CD14-positive monocyte (primary cell): ENCODE measurements at regions not wholly inside any gene's neighbourhood (a gene's known extent, or its start where the extent isn't known, plus 50 kb on each side); places are given as distances from the start of the nearest gene placed in this dataset.

Source experiments
- DNase-seq, 3 donors: peaks; one replicate each; pipeline ENCODE4 v3.0.0-alpha.2; 2011 to 2022
- H2AFZ ChIP-seq: 2 replicates; pipeline ENCODE4 v1.6.0; 2012; ENCODE audit warnings: mild to moderate bottlenecking, low read depth, low read length, inconsistent platforms; ENCODE audit not compliant: insufficient read depth, poor library complexity, severe bottlenecking
- H3K27ac ChIP-seq, 2 donors: 1 replicate in 1 of 2; 2 replicates in 1 of 2; pipeline ENCODE4 v1.5.1; 2012 to 2013; ENCODE audit warnings: low read length in 2 of 2, control low read depth in 1 of 2, inconsistent platforms in 1 of 2, low read depth in 1 of 2, mild to moderate bottlenecking in 1 of 2
- H3K27me3 ChIP-seq, 2 donors: one replicate each; pipeline versions ENCODE4 v1.6.0 to v1.6.1; 2011 to 2013; ENCODE audit warnings: low read length in 2 of 2; ENCODE audit not compliant: control insufficient read depth in 2 of 2, insufficient read depth in 2 of 2
- H3K36me3 ChIP-seq, 2 donors: replicated peaks in 1 of 2; 1 replicate in 1 of 2; 2 replicates in 1 of 2; pipeline versions ENCODE4 v1.5.1 to v1.6.1; 2012 to 2013; ENCODE audit warnings: low read length in 2 of 2, control low read depth in 1 of 2, inconsistent platforms in 1 of 2, mild to moderate bottlenecking in 1 of 2; ENCODE audit not compliant: insufficient read depth in 2 of 2, control insufficient read depth in 1 of 2
- H3K4me1 ChIP-seq, 2 donors: 1 replicate in 1 of 2; 2 replicates in 1 of 2; pipeline versions ENCODE4 v1.5.1 to v1.6.1; 2012 to 2013; ENCODE audit warnings: low read length in 2 of 2, control low read depth in 1 of 2, inconsistent platforms in 1 of 2, mild to moderate bottlenecking in 1 of 2, moderate library complexity in 1 of 2; ENCODE audit not compliant: insufficient read depth in 2 of 2, control insufficient read depth in 1 of 2
- H3K4me2 ChIP-seq: replicated peaks from 2 replicates; pipeline ENCODE3; 2012; ENCODE audit warnings: low read length, moderate library complexity, mild to moderate bottlenecking; ENCODE audit not compliant: poor library complexity, severe bottlenecking; ENCODE audit errors: extremely low read depth
- H3K4me3 ChIP-seq, 3 experiments: fragments of 200-600 bp in 1 of 3; sonication (generic) in 1 of 3; replicated peaks in 1 of 3; 1 replicate in 2 of 3; 2 replicates in 1 of 3; pipeline ENCODE4 v1.5.1; 2011 to 2013; ENCODE audit warnings: low read length in 3 of 3, mild to moderate bottlenecking in 3 of 3, control low read depth in 2 of 3, low read depth in 2 of 3, inconsistent platforms in 1 of 3, moderate library complexity in 1 of 3
- H3K79me2 ChIP-seq: 2 replicates; pipeline ENCODE4 v1.6.0; 2012; ENCODE audit warnings: mild to moderate bottlenecking, control low read depth, inconsistent platforms, low read length, moderate library complexity; ENCODE audit not compliant: insufficient read depth
- H3K9ac ChIP-seq: 2 replicates; pipeline ENCODE4 v1.6.0; 2017; ENCODE audit warnings: low read length, mild to moderate bottlenecking; ENCODE audit not compliant: insufficient read depth, poor library complexity, severe bottlenecking
- H3K9me3 ChIP-seq, 2 donors: replicated peaks in 1 of 2; 1 replicate in 1 of 2; 2 replicates in 1 of 2; pipeline versions ENCODE4 v1.5.1 to v1.6.1; 2012 to 2013; ENCODE audit warnings: low read length in 2 of 2, control low read depth in 1 of 2; ENCODE audit not compliant: control insufficient read depth in 1 of 2, insufficient read depth in 1 of 2
- H4K20me1 ChIP-seq: 2 replicates; pipeline ENCODE4 v1.6.0; 2012; ENCODE audit warnings: mild to moderate bottlenecking, low read length, control low read depth, moderate library complexity; ENCODE audit not compliant: insufficient read depth
- H3K27ac Mint-ChIP-seq, 7 donors: one replicate each; pipeline ENCODE4 v1.8.0; 2020; ENCODE audit warnings: mild to moderate bottlenecking in 7 of 7, mixed read lengths in 7 of 7, moderate library complexity in 6 of 7, inconsistent platforms in 2 of 7
- H3K27me3 Mint-ChIP-seq, 3 donors: one replicate each; pipeline ENCODE4 v1.8.0; 2021 to 2022; ENCODE audit warnings: low read depth in 3 of 3, mild to moderate bottlenecking in 3 of 3, mixed read lengths in 3 of 3, moderate library complexity in 3 of 3, inconsistent platforms in 1 of 3
- H3K36me3 Mint-ChIP-seq, 2 donors: one replicate each; pipeline ENCODE4 v1.8.0; 2020; ENCODE audit warnings: mixed read lengths in 2 of 2, inconsistent platforms in 1 of 2, mild to moderate bottlenecking in 1 of 2
- H3K4me1 Mint-ChIP-seq: one replicate; pipeline ENCODE4 v1.8.0; 2020; ENCODE audit warnings: mild to moderate bottlenecking, mixed read lengths
- H3K4me3 Mint-ChIP-seq, 2 donors: one replicate each; pipeline ENCODE4 v1.8.0; 2020; ENCODE audit warnings: mild to moderate bottlenecking in 2 of 2, mixed read lengths in 2 of 2, moderate library complexity in 1 of 2
- H3K9me3 Mint-ChIP-seq, 7 donors: one replicate each; pipeline ENCODE4 v1.8.0; 2020 to 2022; ENCODE audit warnings: mixed read lengths in 7 of 7, mild to moderate bottlenecking in 6 of 7, moderate library complexity in 6 of 7, inconsistent platforms in 2 of 7
- WGBS: methylation state at CpG from one replicate; pipeline ENCODE4 v1.1.5; 2013; ENCODE audit warnings: missing lambda C conversion rate; ENCODE audit not compliant: insufficient coverage; 5-methylcytosine and 5-hydroxymethylcytosine counted together
- intact Hi-C, 2 donors: fragments of 100-400 bp; cut with micrococcal nuclease; formaldehyde crosslinking; loops; one replicate each; pipeline versions ENCODE4 v1.15.0 to v1.15.1; 2023
- TF ChIP-seq, protein P1 (sequence below): fragments of 200-600 bp; IDR thresholded peaks from one replicate; pipeline ENCODE4 v1.8.0; 2022; ENCODE audit warnings: antibody characterized with exemption, mild to moderate bottlenecking

DNA sequence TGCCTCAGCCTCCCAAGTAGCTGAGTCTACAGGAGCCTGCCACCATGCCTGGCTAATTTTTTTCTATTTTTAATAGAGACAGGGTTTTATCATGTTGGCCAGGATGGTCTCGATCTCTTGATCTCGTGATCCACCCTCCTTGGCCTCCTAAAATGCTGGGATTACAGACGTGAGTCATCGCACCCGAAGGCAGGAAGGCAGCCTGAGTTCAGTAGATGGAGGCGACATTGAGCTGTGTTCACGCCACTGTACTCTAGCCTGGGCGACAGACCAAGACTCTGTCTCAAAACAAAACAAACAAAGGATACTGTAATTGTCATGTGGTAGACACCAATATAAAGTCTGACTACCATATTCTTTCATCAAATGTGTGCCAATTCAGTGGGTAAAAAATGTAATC, 500.9 kb upstream of the DSEL start:
- Histone ChIP-seq H4K20me1 (no peaks in the 10 kb centered on the region), H3K4me2 (no peak overlapping the region), H3K4me3 (no peak overlapping the region), H3K9ac (no peak overlapping the region), H2AFZ (no peak overlapping the region), H3K27ac (no peak overlapping the region), H3K9me3 (no peaks in the 10 kb centered on the region), H3K79me2 (no peaks in the 10 kb centered on the region), H3K36me3 (no peaks in the 10 kb centered on the region), H3K27me3 (no peaks in the 10 kb centered on the region), H3K4me1 (no peaks in the 10 kb centered on the region)
- TF ChIP-seq, protein P1, sequence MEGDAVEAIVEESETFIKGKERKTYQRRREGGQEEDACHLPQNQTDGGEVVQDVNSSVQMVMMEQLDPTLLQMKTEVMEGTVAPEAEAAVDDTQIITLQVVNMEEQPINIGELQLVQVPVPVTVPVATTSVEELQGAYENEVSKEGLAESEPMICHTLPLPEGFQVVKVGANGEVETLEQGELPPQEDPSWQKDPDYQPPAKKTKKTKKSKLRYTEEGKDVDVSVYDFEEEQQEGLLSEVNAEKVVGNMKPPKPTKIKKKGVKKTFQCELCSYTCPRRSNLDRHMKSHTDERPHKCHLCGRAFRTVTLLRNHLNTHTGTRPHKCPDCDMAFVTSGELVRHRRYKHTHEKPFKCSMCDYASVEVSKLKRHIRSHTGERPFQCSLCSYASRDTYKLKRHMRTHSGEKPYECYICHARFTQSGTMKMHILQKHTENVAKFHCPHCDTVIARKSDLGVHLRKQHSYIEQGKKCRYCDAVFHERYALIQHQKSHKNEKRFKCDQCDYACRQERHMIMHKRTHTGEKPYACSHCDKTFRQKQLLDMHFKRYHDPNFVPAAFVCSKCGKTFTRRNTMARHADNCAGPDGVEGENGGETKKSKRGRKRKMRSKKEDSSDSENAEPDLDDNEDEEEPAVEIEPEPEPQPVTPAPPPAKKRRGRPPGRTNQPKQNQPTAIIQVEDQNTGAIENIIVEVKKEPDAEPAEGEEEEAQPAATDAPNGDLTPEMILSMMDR: no peak
- Mint-ChIP-seq H3K27me3 (no peaks in the 10 kb centered on the region), H3K36me3 (no peaks in the 10 kb centered on the region), H3K9me3 (peaks cover 0 to 2% (median 0%) of the 10 kb centered on the region in 7 donors), H3K4me1 (no peaks in the 10 kb centered on the region), H3K27ac (no peak overlapping the region), H3K4me3 (no peak overlapping the region)
- WGBS: 90% methylated on average over 5 of the region's 8 CpGs
- intact Hi-C loops: no loop called here
- no peak for DNase-seq

DNA sequence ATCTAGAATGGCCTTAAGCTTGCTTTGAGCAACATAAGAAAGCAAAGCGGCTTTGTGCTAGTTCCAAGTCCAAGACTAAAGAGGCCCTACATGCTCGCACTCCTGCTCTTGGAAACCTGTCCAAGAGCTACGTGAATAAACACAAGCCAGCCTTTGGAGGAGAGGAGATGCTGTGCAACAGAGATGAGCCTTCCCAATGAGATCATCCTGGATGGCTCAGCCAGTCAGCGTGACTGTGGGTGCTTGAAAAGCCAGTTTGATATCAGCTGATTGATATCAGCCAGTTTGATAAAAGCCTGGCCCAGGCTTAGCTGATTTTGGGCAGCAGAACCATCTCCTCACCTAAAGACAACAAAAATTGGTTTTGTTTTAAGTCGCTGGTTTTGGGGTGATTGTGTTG, 481.0 kb upstream of the DSEL start:
- WGBS: 69% methylated on average over 4 of the region's 5 CpGs
- Mint-ChIP-seq H3K27me3 (no peaks in the 10 kb centered on the region), H3K4me1 (no peaks in the 10 kb centered on the region), H3K9me3 (peaks cover 0 to 2% (median 0%) of the 10 kb centered on the region in 7 donors), H3K36me3 (no peaks in the 10 kb centered on the region), H3K4me3 (no peak overlapping the region), H3K27ac (no peak overlapping the region)
- no peak overlapping the region for H3K4me2 ChIP-seq
- H3K27ac ChIP-seq: no peak overlapping the region
- no peak overlapping the region for H3K9ac ChIP-seq
- TF ChIP-seq, protein P1: no peak
- H2AFZ ChIP-seq: no peak overlapping the region
- H3K9me3 ChIP-seq: no peaks in the 10 kb centered on the region
- no peaks in the 10 kb centered on the region for H3K27me3 ChIP-seq
- no peaks in the 10 kb centered on the region for H4K20me1 ChIP-seq
- intact Hi-C loops: no loop called here
- H3K4me1 ChIP-seq: no peaks in the 10 kb centered on the region
- DNase-seq: no peak
- H3K36me3 ChIP-seq: no peaks in the 10 kb centered on the region
- no peak overlapping the region for H3K4me3 ChIP-seq
- H3K79me2 ChIP-seq: no peaks in the 10 kb centered on the region
